GM18873 (cell line): ENCODE measurements at regions not wholly inside any gene's neighbourhood (a gene's known extent, or its start where the extent isn't known, plus 50 kb on each side); places are given as distances from the start of the nearest gene placed in this dataset.

Experiments
- ATAC-seq: cut with Tn5 transposase; IDR thresholded peaks from one replicate; pipeline ENCODE4 v1.9.1; 2021; ENCODE audit warnings: mild to moderate bottlenecking, moderate library complexity, moderate number of reproducible peaks; ENCODE audit not compliant: unreplicated experiment, low FRiP score

DNA sequence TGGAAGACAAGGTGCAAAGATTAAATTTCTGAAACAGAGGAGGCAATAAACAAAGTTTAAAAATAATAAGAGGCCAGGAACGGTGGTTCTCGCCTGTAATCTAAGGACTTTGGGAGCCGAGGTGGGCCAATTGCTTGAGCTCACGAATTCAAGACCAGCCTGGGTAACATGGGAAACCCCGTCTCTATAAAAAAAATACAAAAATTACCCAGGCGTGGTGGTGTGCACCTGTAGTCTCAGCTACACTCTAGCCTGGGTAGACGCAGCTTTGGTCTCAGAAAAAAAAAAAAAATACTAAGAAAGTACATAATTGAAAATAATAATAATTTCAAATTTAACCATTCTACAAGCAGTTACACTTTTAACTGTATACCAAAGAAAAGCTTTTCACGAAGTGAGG is 744.6 kb upstream of the POU3F3 start:
- no peak for ATAC-seq

DNA sequence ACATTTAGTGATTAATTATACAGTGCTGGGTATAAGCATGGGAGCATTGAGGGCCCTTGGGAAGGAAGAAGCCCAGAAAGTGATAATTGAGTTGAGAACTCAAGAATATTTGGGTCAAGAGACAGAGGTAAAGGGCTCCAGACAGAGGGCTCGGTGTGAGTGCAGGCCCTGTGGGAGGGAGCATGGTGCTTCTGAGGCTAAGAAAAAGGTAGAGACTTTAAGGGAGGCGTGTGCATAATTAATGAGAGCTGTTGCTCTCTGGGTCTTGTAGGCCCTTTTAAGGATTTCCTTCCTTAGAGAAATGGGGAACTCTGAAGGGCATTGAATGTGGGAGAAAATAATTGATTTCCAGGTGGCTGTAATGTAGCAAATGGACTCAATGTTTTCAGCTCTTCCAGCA is 735.0 kb upstream of the POU3F3 start:
- ATAC-seq = no peak

- no peak for ATAC-seq
Observed at GRCh38 chr2:104120171-104120570, 733.7 kb upstream of the POU3F3 start.

GRCh38 chr2:104125096-104125495 is 728.8 kb upstream of the POU3F3 start:
- no peak for ATAC-seq

DNA sequence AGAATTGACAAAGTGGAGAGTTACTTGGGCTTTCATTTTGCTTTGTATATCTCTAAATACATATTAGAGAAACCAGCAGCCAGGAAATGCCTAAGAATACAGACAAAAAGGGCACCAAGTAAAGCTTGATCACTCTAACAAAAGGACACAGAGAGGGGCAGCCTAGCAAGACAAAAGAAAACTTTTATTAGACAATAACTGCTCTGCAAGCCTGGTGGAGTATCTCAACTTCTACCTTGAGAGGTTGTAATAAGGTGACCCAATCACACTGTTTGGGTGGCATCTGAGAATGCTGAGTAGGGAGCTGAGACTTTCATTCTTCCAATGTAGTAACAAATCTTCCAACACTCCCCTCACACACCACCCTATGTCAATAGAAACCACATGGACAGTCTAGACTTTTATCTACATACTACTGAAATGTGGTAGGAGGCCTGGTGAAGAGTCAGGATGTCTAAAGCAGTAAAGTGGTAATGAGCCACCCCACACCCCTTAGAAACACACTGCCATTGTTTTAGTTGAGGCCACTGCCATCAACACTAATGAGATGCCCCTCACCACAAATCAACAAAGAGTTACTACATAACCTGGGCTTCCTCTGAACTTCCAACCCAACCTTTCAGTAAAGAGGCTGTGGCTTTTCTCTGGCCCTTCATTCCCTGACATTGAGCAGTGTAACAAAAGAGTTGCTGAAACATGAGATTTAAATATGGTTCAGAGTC is 726.7 kb upstream of the POU3F3 start:
- no peak for ATAC-seq

GRCh38 chr2:104140361-104140760 is 713.6 kb upstream of the POU3F3 start:
- ATAC-seq = no peak

DNA sequence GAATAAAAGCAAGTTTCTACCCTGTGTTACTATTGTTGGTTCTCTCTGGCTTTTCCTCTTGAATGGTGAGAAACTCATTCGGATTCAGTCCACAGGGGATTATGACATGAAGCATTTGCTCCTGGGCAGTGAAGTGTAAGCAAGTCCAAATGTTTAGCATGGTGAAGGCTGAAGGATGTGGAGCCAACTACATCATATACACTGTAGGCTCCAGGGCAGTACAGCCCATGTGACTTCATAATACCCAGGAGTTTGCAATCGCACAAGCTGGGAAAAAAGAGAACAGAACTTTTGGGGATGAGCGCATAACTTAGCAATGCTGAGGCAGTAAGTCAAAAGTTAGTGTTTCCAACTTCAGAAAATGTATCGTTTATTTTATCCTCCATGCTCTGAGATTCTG is 695.7 kb upstream of the POU3F3 start:
- ATAC-seq = no peak

DNA sequence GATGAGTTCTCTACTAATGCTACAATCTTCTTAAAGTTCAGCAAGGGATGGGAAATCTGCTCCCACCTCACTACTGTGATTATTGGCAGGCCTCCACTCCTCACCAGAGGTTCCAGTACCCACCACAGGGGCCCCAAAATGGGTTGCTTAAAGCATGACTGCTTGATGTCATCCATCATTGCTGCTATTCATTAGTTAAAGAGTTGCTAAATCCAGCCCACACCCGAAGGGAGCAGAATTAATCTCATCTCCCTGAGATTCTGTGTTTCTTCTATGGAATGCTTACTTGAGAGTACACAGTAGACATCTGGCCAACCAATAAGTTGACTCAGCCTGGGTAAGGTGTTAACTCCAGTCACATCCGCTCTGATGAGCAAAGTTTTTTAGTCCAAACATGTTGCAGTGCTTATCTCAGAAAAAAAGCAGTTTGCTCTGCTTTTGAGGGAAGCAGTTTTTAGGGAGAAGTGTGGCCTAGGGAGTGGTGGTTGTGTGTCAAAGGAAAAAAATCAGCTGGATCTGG is 690.2 kb upstream of the POU3F3 start:
- ATAC-seq = no peak

DNA sequence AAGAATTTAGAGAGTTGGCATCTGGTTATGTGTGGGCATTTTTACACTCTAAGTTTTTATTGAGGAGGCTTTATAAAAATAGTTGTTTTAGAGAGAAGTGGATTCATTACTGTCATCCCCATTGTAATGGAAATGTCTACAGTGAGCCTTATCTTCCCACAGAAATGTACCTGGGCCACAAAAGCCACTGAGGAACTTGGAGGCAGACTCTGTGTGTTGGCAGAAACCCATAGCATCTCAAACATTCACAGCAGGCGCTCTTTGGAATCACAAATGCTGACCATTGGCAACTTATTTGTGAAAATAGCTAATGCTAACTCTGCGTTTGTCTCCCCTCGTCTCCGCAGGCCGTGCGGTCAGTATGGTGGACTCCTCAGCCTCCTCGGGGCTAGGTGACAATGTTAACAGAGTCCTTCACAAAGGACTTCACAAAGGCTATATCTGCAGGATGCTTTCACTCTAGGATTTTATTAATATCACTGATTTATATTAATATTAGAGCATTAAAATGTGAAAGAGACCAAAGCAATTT is 689.1 kb upstream of the POU3F3 start:
- no peak for ATAC-seq

DNA sequence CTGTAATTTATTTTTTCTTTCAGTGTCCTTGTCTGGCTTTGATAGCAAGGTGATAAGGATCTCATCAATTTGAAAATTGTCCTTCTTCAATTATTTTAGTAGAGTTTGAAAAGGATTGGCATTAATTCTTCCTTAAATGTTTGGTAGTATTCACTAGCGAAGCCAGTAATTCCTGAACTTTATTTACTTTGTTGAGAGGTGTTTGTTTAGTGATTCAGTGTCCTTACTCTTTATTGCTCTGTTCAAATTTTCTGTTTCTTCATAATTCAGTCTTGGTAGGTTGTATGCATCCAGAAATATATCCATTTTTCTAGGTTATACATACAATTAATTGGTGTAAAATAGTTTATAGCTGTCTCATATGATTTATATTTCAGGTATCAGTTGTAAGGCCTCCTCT is 676.7 kb upstream of the POU3F3 start:
- no peak for ATAC-seq

DNA sequence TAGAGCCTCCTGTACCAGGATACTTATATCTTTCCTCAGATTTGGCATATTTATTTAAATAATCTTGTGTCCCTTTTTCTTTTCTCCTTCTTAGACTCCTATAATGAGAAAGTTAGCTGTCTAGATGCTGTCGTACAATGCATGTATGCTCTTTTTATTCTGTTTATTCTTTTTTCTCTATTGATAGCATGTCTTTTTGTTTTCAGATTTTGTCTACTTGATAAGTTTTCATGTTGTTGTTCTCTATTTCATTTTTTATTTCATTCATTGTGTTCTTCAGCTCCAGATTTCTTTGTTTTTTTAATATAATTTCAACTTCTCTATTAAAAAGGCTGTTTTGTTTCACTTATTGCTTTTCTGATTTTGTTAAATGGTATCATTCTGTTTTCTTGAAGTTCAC is 674.3 kb upstream of the POU3F3 start:
- no peak for ATAC-seq

DNA sequence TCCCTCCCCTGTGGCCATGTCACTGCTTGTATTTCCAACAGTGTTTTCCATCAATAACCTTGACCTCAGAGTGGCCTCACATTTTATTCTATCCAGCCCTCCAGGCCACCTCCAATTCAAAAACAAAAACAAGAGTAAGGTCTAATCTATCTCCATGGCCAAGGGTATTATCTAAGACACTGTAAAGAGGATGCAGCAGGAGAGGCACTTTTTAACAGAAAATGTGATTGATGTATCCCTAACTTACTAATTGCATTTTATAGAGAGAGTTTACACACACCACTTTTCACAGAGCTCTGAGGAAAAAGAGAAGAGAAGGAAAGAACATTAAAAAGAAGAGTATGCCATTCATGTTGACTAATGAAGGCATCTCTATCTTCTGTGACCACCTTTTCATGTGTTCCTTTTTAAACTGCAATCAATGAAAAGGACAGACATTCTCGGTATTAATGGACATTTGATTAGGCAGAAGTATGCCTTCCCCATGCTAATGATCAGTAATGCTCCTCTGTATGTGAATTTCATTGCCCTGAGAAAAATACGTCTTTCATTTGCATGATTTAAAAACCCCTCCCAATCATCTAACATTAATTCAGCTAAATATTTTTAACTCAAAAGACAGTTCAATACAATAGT is 653.3 kb upstream of the POU3F3 start:
- ATAC-seq = no peak

DNA sequence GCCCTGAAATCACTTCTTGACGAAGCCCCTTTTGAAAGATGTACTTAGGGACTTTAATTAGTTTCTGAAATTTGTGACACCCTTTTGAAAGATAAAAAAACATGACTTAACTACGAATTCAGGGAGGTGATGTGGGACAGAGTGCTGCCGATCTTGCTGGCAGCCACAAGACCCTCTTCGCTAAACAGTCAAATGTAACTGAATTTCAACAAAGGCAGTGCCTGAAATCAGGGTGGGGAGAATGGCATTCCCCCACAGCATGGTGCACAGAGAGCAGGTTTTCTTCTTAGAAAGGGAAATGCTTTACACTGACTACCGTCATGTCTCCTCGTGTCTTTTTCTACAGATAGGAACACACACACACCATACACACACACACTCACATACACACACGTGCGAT is 640.2 kb upstream of the POU3F3 start:
- ATAC-seq = no peak

GRCh38 chr2:104215269-104216161 is 638.4 kb upstream of the POU3F3 start:
- no peak for ATAC-seq

GRCh38 chr2:104233591-104233990 is 620.3 kb upstream of the POU3F3 start:
- no peak for ATAC-seq

DNA sequence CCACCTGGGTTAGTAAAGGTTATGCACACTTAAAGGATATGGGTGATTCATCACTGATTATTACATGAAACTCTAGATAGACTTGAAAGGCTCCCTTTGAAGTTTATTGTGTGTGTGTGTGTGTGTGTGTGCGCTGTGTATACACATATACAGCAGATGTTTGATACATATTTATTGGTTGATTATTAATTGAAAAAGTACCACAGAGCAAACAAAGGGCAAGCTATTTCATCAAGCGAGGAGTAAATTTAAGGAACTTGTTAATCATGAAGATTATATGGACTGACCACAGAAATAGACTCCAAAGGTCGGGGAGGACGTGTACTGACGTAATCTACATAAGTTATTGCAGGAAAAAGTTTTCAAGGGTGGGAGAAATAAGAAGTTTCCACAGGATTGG is 617.4 kb upstream of the POU3F3 start:
- ATAC-seq = no peak

DNA sequence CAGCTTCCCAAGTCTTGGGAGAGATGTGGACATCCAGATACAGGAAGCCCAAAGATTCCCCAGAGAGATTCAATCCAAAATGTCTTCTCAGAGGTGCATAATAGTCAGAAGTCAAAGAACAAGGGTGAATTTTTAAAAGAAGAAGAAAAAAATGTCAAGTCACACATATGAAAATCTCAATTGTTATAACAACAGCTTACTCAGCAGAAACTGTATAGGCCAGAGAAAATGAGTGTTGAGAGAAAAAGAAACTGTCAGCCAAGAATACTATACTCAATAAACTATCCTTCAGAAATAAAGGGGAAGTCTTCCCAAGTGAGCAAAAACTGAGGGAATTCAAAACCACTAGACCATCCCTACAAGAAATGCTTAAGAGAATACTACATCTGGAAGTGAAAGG is 612.9 kb upstream of the POU3F3 start:
- no peak for ATAC-seq

GRCh38 chr2:104249629-104250028 is 604.3 kb upstream of the POU3F3 start:
- no peak for ATAC-seq

DNA sequence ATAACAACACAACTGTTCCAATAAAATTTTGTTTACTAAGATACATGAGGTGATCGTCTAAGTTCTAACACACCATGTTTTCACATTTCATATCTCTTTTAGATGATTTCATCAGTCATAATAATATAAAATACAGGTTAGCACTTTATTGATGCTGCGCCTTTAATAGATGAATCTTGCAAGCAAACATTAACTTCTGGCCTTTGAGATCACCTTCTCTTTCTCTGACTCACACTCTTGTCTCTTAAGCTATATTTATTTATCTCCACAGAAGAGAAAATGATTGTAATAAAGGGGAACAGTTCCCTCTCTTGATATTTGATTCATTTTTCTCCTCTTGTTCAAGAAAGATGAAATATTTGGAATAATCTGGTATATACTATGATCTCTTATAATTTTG is 603.3 kb upstream of the POU3F3 start:
- no peak for ATAC-seq

- no peak for ATAC-seq
Observed at GRCh38 chr2:104254017-104254416, 599.9 kb upstream of the POU3F3 start.

- no peak for ATAC-seq
Observed at GRCh38 chr2:104262714-104263113, 591.2 kb upstream of the POU3F3 start.
